Gastrocnemius medialis (tissue), 4 donors: ENCODE measurements at regions not wholly inside any gene's neighbourhood (a gene's known extent, or its start where the extent isn't known, plus 50 kb on each side); places are given as distances from the start of the nearest gene placed in this dataset.

Source experiments
- POLR2A ChIP-seq, 2 donors: fragments of 450-650 bp; IDR thresholded peaks; one replicate each; pipeline ENCODE4 v1.6.1; 2017; ENCODE audit warnings: antibody characterized with exemption in 2 of 2, mild to moderate bottlenecking in 2 of 2, moderate library complexity in 2 of 2
- TF ChIP-seq, protein P1 (sequence below), 5 experiments: fragments of 450-650 bp in 3 of 5; fragments of 200-600 bp in 2 of 5; sonication (generic) in 2 of 5; IDR thresholded peaks in 4 of 5; conservative IDR thresholded peaks in 1 of 5; 1 replicate in 4 of 5; 2 replicates in 1 of 5; pipeline ENCODE4 v1.5.1; 2016 to 2019; ENCODE audit warnings: antibody characterized with exemption in 5 of 5, mild to moderate bottlenecking in 3 of 5, moderate library complexity in 3 of 5

DNA sequence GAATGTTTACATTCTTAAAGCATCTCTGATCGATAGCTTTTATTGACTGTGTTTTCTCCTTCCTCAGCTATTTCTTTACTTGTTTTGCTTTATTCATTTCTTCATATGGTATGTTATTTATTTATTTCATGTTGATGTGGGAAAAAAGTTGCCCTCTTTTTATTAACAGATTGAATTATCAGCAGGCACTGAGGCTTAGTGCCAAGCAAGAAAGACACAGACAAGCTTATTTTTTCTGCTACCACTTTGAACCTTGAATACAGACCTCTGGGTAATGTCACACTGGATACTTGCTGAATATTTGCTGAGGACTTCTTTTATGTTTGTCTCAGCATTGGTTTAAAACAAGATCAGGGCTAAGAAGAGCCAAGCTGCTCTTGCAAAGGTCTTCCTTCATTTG lies 162.0 kb upstream of the CNTN6 start:
- no peak for TF ChIP-seq POLR2A (IDR thresholded peaks at IDR 0.05)
- TF ChIP-seq, protein P1, sequence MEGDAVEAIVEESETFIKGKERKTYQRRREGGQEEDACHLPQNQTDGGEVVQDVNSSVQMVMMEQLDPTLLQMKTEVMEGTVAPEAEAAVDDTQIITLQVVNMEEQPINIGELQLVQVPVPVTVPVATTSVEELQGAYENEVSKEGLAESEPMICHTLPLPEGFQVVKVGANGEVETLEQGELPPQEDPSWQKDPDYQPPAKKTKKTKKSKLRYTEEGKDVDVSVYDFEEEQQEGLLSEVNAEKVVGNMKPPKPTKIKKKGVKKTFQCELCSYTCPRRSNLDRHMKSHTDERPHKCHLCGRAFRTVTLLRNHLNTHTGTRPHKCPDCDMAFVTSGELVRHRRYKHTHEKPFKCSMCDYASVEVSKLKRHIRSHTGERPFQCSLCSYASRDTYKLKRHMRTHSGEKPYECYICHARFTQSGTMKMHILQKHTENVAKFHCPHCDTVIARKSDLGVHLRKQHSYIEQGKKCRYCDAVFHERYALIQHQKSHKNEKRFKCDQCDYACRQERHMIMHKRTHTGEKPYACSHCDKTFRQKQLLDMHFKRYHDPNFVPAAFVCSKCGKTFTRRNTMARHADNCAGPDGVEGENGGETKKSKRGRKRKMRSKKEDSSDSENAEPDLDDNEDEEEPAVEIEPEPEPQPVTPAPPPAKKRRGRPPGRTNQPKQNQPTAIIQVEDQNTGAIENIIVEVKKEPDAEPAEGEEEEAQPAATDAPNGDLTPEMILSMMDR (IDR thresholded peaks at IDR 0.05 in 4 of 5, conservative IDR thresholded peaks at IDR 0.05 in 1 of 5): no peak
